Activated T-cell treated with anti-CD3 and anti-CD28 coated beads, Interleukin-2, amount 50 U/mL, for 4 hours (primary cell): ENCODE measurements at regions not wholly inside any gene's neighbourhood (a gene's known extent, or its start where the extent isn't known, plus 50 kb on each side); places are given as distances from the start of the nearest gene placed in this dataset.

Experiments
- ATAC-seq, 2 donors: fragments of 200-7000 bp; cut with Tn5 transposase; one replicate each; pipeline ENCODE4 v1.10.0; 2021
- DNase-seq: peaks from one replicate; pipeline ENCODE4 v3.0.0-alpha.2; 2020
- H3K27me3 Mint-ChIP-seq: one replicate; pipeline ENCODE4 v1.8.0; 2021; ENCODE audit warnings: low read depth, mixed read lengths
- H3K36me3 Mint-ChIP-seq: one replicate; pipeline ENCODE4 v1.8.0; 2022; ENCODE audit warnings: mixed read lengths; ENCODE audit not compliant: insufficient read depth
- H3K4me1 Mint-ChIP-seq: one replicate; pipeline ENCODE4 v1.8.0; 2021; ENCODE audit warnings: low read depth, mixed read lengths
- H3K4me3 Mint-ChIP-seq: one replicate; pipeline ENCODE4 v1.8.0; 2021; ENCODE audit warnings: mild to moderate bottlenecking, moderate library complexity, mixed read lengths
- H3K9me3 Mint-ChIP-seq: one replicate; pipeline ENCODE4 v1.8.0; 2021; ENCODE audit warnings: mixed read lengths

DNA sequence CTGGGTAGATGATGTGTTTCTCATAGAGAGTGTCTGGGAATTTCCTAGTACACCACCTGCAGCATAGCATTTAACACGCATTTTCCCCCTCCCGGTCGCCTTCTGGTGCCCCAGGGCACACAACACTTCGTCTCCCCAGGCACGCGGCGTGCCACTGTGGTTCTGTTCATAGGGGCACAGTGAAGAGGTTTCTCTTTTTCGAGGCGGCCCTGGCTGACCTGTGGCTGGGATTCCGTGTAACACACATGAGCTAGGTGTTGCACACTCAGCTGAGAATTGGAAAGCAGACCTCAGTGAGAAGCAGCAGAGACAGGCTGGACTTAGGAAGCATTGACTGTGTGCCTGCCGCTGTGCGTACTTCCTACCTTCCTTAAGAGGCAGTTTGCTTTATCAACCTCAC, 214.3 kb upstream of the SHH start:
- no peaks in the 10 kb centered on the region for H3K27me3 Mint-ChIP-seq
- ATAC-seq (no peak), DNase-seq (no peak)
- H3K4me3 Mint-ChIP-seq: no peak overlapping the region
- no peaks in the 10 kb centered on the region for H3K4me1 Mint-ChIP-seq
- no peaks in the 10 kb centered on the region for H3K36me3 Mint-ChIP-seq
- H3K9me3 Mint-ChIP-seq: no peaks in the 10 kb centered on the region

DNA sequence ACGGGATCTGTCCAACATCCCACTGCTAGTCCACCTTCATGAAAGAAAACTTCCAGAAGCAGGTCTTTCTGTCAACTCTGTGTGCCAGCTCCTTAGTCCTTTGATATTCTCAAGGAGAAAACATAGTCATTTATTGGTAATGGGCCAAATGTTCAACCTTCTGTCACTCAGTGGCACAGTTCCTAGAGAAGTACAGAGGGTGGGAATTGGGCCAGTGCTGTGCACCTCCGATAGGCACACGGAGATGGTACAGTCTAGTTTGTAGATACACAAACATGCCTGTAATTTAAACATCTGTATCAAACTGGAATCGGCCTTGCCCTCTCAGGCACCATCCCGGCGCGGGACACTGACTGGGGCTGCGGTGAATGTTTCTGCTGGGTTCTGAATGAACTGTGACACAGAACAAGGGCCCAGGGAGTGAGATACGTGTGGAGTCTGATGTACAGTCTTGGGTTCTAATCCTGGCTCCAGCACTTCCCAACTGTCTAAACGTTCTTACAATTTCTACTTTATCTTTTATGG, 213.9 kb upstream of the SHH start:
- Mint-ChIP-seq H3K4me3 (no peak overlapping the region), H3K4me1 (no peaks in the 10 kb centered on the region), H3K27me3 (no peaks in the 10 kb centered on the region), H3K36me3 (no peaks in the 10 kb centered on the region), H3K9me3 (no peaks in the 10 kb centered on the region)
- DNase-seq (no peak), ATAC-seq (no peak)

DNA sequence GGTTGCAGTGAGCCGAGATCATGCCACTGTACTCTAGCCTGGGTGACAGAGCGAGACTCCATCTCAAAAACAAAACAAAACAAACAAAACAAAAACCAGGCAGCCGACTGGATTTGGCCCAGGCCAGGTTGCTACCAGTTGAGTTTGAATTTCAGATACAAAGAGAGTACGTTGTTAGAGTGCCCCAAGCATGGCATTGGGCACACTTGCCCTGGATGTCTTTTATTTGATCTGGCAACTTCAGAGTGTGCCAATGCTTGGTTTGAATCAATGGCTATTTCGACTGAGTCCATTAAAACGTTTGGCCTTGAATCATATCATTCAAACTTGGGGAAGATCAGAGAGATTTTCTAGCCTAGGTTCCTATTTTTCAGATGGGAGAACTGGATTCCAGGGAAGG, 213.4 kb upstream of the SHH start:
- Mint-ChIP-seq H3K9me3 (no peaks in the 10 kb centered on the region), H3K4me3 (no peak overlapping the region), H3K36me3 (no peaks in the 10 kb centered on the region), H3K27me3 (peaks cover 1% of the 10 kb centered on the region), H3K4me1 (no peaks in the 10 kb centered on the region)
- DNase-seq (no peak), ATAC-seq (no peak)

- Mint-ChIP-seq H3K4me1 (no peaks in the 10 kb centered on the region), H3K4me3 (no peak overlapping the region), H3K9me3 (no peaks in the 10 kb centered on the region), H3K27me3 (peaks cover 3% of the 10 kb centered on the region), H3K36me3 (no peaks in the 10 kb centered on the region)
- ATAC-seq: no peak
- DNase-seq: no peak
These were observed 211.9 kb upstream of the SHH start for GRCh38 chr7:156024201-156024600.

GRCh38 chr7:156022483-156023459, 210.5 kb upstream of the SHH start:
- no peaks in the 10 kb centered on the region for H3K9me3 Mint-ChIP-seq
- DNase-seq: no peak
- ATAC-seq: no peak
- H3K4me1 Mint-ChIP-seq: no peaks in the 10 kb centered on the region
- no peaks in the 10 kb centered on the region for H3K36me3 Mint-ChIP-seq
- no peak overlapping the region for H3K4me3 Mint-ChIP-seq
- peaks cover 3% of the 10 kb centered on the region for H3K27me3 Mint-ChIP-seq

DNA sequence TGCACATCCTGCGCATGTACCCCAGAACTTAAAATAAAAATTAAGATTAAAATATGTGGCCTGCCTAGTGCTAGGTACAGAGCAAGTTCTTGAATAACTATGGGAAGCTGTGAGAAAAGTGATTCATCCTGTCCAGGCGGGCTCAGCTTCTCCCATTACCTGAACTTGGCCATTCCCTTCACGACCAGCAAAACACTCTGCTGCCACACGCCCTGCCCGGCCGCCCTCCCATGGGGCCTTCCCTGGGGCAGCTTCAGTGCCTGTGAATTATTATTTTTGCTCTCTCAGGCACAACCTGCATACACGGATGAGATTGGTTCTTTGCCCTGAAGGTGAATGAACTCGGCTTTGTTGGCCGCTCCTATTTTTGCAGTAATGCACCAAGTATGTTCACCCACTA, 209.2 kb upstream of the SHH start:
- Mint-ChIP-seq H3K27me3 (peaks cover 8% of the 10 kb centered on the region), H3K4me3 (no peak overlapping the region), H3K4me1 (no peaks in the 10 kb centered on the region), H3K9me3 (no peaks in the 10 kb centered on the region), H3K36me3 (no peaks in the 10 kb centered on the region)
- ATAC-seq (no peak), DNase-seq (no peak)

GRCh38 chr7:156020566-156020965, 208.3 kb upstream of the SHH start:
- no peaks in the 10 kb centered on the region for H3K4me1 Mint-ChIP-seq
- ATAC-seq (no peak), DNase-seq (no peak)

GRCh38 chr7:156019776-156020565, 207.7 kb upstream of the SHH start:
- peaks cover 11% of the 10 kb centered on the region for H3K27me3 Mint-ChIP-seq
- H3K36me3 Mint-ChIP-seq: no peaks in the 10 kb centered on the region
- H3K9me3 Mint-ChIP-seq: no peaks in the 10 kb centered on the region
- no peak overlapping the region for H3K4me3 Mint-ChIP-seq
- no peak for DNase-seq
- ATAC-seq: peak in 1 of 2 donors; percentile 34
- no peaks in the 10 kb centered on the region for H3K4me1 Mint-ChIP-seq

More at GRCh38 chr7:156020566-156020965, 208.3 kb upstream of the SHH start:
- Mint-ChIP-seq H3K36me3 (no peaks in the 10 kb centered on the region), H3K9me3 (no peaks in the 10 kb centered on the region), H3K27me3 (peaks cover 11% of the 10 kb centered on the region), H3K4me3 (no peak overlapping the region)

- no peaks in the 10 kb centered on the region for H3K4me1 Mint-ChIP-seq
- H3K9me3 Mint-ChIP-seq: no peaks in the 10 kb centered on the region
- DNase-seq (no peak), ATAC-seq (no peak)
- H3K4me3 Mint-ChIP-seq: no peak overlapping the region
- H3K36me3 Mint-ChIP-seq: no peaks in the 10 kb centered on the region
- H3K27me3 Mint-ChIP-seq: peaks cover 11% of the 10 kb centered on the region
These were observed 207.0 kb upstream of the SHH start for GRCh38 chr7:156019308-156019707.

DNA sequence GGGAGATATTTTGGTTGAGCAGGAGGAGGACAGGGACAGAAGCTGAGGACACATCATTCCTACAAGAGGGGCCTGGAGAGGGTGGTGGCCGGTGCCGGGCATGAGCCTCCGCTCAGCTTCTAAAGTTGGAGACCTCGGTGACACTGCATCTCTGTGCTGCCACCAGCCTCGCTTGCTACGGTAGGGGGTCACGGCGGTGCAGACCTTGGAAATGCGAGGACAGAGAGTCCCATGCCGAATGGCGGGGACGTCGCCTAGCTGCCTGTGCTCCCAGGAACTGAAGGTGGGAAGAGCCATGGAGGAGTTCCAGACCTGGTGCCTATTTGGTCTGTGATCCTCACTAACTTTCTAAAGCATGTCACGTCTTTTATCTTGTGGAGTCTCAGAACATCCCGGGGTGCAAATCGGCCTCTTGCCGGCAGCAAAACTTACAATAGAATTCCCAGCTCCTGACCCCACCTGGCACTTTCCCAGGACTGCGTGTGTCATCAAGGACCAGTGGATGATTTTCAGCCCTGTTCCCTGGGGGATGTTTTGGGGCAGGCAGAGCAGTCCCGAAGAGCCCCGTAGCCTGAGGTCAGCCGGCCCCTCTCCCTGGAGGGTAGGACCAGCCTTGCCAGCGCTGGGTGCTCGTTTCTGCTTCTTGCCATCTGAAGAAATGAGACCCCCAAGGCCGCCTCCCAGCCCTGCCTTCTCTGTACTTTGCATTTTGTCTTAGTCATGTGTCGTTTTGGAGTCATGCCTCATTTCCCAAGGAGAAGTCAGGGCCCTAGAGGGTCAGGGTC, 205.8 kb upstream of the SHH start:
- no peaks in the 10 kb centered on the region for H3K36me3 Mint-ChIP-seq
- no peak overlapping the region for H3K4me3 Mint-ChIP-seq
- ATAC-seq (no peak), DNase-seq (no peak)
- H3K4me1 Mint-ChIP-seq: no peaks in the 10 kb centered on the region
- peaks cover 6% of the 10 kb centered on the region for H3K9me3 Mint-ChIP-seq
- peaks cover 11% of the 10 kb centered on the region for H3K27me3 Mint-ChIP-seq

DNA sequence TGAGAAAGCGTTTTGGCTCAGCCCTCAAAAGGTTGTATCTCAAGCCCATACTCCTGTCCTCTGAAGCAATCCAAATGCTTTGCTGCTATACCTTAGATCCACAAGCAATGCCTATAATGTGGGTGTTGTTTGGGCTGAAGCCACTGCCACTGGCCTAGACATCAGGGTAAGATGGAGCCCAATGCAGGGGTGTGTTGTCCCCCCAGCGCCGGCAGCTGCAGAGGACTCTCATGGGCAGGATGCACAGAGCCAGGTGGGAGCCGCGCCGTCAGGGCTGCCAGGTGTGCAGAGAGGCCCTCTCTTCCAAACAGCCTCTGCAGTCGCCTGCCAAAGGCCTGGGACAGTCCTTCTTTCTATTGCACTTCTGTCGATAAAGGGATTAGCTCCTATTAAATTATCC, 205.2 kb upstream of the SHH start:
- H3K4me3 Mint-ChIP-seq: no peak overlapping the region
- no peaks in the 10 kb centered on the region for H3K36me3 Mint-ChIP-seq
- H3K9me3 Mint-ChIP-seq: peaks cover 6% of the 10 kb centered on the region
- DNase-seq (no peak), ATAC-seq (no peak)
- peaks cover 11% of the 10 kb centered on the region for H3K27me3 Mint-ChIP-seq
- H3K4me1 Mint-ChIP-seq: no peaks in the 10 kb centered on the region

- ATAC-seq: no peak
- DNase-seq: no peak
- peaks cover 8% of the 10 kb centered on the region for H3K9me3 Mint-ChIP-seq
- no peaks in the 10 kb centered on the region for H3K4me1 Mint-ChIP-seq
- H3K27me3 Mint-ChIP-seq: peaks cover 8% of the 10 kb centered on the region
- H3K4me3 Mint-ChIP-seq: no peak overlapping the region
- H3K36me3 Mint-ChIP-seq: no peaks in the 10 kb centered on the region
These were observed 203.2 kb upstream of the SHH start for GRCh38 chr7:156015237-156016020.

- ATAC-seq (no peak), DNase-seq (no peak)
- no peak overlapping the region for H3K4me3 Mint-ChIP-seq
- H3K9me3 Mint-ChIP-seq: peaks cover 13% of the 10 kb centered on the region
- peaks cover 8% of the 10 kb centered on the region for H3K27me3 Mint-ChIP-seq
- no peaks in the 10 kb centered on the region for H3K4me1 Mint-ChIP-seq
- no peaks in the 10 kb centered on the region for H3K36me3 Mint-ChIP-seq
These were observed 202.5 kb upstream of the SHH start for GRCh38 chr7:156014808-156015207.
